Hematopoietic multipotent progenitor cell (in vitro differentiated cells): ENCODE measurements at regions not wholly inside any gene's neighbourhood (a gene's known extent, or its start where the extent isn't known, plus 50 kb on each side); places are given as distances from the start of the nearest gene placed in this dataset.
"Not testable (repeated sequence)": the region's sequence is repeated elsewhere in the genome, so short reads cannot be mapped to it uniquely, and the experiment has no call there.

Source experiments
- DNase-seq, 3 donors: peaks; one replicate each; pipeline ENCODE4 v3.0.0-alpha.2; 2011 to 2015; ENCODE audit warnings: low read depth in 2 of 3, low spot score in 2 of 3

GRCh38 chr6:26279371-26279770, 85.6 kb upstream of the BTN3A2 start:
- DNase-seq: not testable (repeated sequence)

- no peak for DNase-seq
Observed at GRCh38 chr6:26280407-26280806, 84.6 kb upstream of the BTN3A2 start.

- DNase-seq: peak; percentile 43 to 68 (median 62)
Observed at GRCh38 chr6:26284537-26285142, 80.4 kb upstream of the BTN3A2 start.

GRCh38 chr6:26285143-26286134, 79.6 kb upstream of the BTN3A2 start:
- DNase-seq: peak; percentile 91 to 100 (median 98)

GRCh38 chr6:26286168-26286877, 78.7 kb upstream of the BTN3A2 start:
- peak; percentile 72 to 88 (median 84) for DNase-seq

GRCh38 chr6:26288155-26288554, 76.8 kb upstream of the BTN3A2 start:
- no peak for DNase-seq

GRCh38 chr6:26290941-26291340, 74.1 kb upstream of the BTN3A2 start:
- no peak for DNase-seq

GRCh38 chr6:26292709-26293108, 72.3 kb upstream of the BTN3A2 start:
- DNase-seq: no peak

GRCh38 chr6:26294302-26294701, 70.7 kb upstream of the BTN3A2 start:
- DNase-seq: no peak

GRCh38 chr6:26295691-26296555, 69.1 kb upstream of the BTN3A2 start:
- peak in 1 of 3 donors; percentile 58 for DNase-seq

GRCh38 chr6:26296556-26296856, 68.5 kb upstream of the BTN3A2 start:
- no peak for DNase-seq

GRCh38 chr6:26296857-26297648, 67.9 kb upstream of the BTN3A2 start:
- DNase-seq: no peak

GRCh38 chr6:26299286-26300042, 65.5 kb upstream of the BTN3A2 start:
- DNase-seq: peak in 1 of 3 donors; percentile 42

- no peak for DNase-seq
Observed at GRCh38 chr6:26300043-26300331, 65.0 kb upstream of the BTN3A2 start.

GRCh38 chr6:26300359-26300758, 64.6 kb upstream of the BTN3A2 start:
- DNase-seq: no peak

- no peak for DNase-seq
Observed at GRCh38 chr6:26300828-26301227, 64.2 kb upstream of the BTN3A2 start.

GRCh38 chr6:26301638-26302037, 63.4 kb upstream of the BTN3A2 start:
- DNase-seq: no peak

- no peak for DNase-seq
Observed at GRCh38 chr6:26302941-26303559, 61.9 kb upstream of the BTN3A2 start.
